GM11168 (cell line): ENCODE measurements at regions not wholly inside any gene's neighbourhood (a gene's known extent, or its start where the extent isn't known, plus 50 kb on each side); places are given as distances from the start of the nearest gene placed in this dataset.

ENCODE experiments used
- in situ Hi-C: fragments of 300-500 bp; cut with MboI; formaldehyde crosslinking; loops from one replicate; pipeline ENCODE4 v1.12.0; 2022; ENCODE audit warnings: low sequenced_read_pairs; ENCODE audit not compliant: unreplicated experiment

GRCh38 chr5:4511996-4512656, 628.0 kb upstream of the ADAMTS16 start:
- in situ Hi-C loops, result no loop called here

GRCh38 chr5:4513381-4513780, 626.7 kb upstream of the ADAMTS16 start:
- in situ Hi-C loops, result no loop called here

- in situ Hi-C loops, result no loop called here
These were observed 626.0 kb upstream of the ADAMTS16 start for GRCh38 chr5:4514067-4514648.

GRCh38 chr5:4518903-4519672, 621.0 kb upstream of the ADAMTS16 start:
- in situ Hi-C loops, result no loop called here

GRCh38 chr5:4520559-4520958, 619.6 kb upstream of the ADAMTS16 start:
- in situ Hi-C loops, result no loop called here

- in situ Hi-C loops, result no loop called here
These were observed 617.1 kb upstream of the ADAMTS16 start for GRCh38 chr5:4523038-4523437.

GRCh38 chr5:4531756-4532704, 608.1 kb upstream of the ADAMTS16 start:
- in situ Hi-C loops, result no loop called here

GRCh38 chr5:4532705-4533080, 607.4 kb upstream of the ADAMTS16 start:
- in situ Hi-C loops, result no loop called here

- in situ Hi-C loops, result no loop called here
These were observed 606.5 kb upstream of the ADAMTS16 start for GRCh38 chr5:4533457-4534105.

- in situ Hi-C loops, result no loop called here
These were observed 602.6 kb upstream of the ADAMTS16 start for GRCh38 chr5:4537489-4537888.

GRCh38 chr5:4540375-4541173, 599.6 kb upstream of the ADAMTS16 start:
- in situ Hi-C loops, result no loop called here

- in situ Hi-C loops, result no loop called here
These were observed 598.8 kb upstream of the ADAMTS16 start for GRCh38 chr5:4541334-4541733.

GRCh38 chr5:4542145-4542778, 597.9 kb upstream of the ADAMTS16 start:
- in situ Hi-C loops, result no loop called here

- in situ Hi-C loops, result no loop called here
These were observed 596.0 kb upstream of the ADAMTS16 start for GRCh38 chr5:4544049-4544670.

GRCh38 chr5:4547547-4547946, 592.6 kb upstream of the ADAMTS16 start:
- in situ Hi-C loops, result no loop called here

- in situ Hi-C loops, result no loop called here
These were observed 591.8 kb upstream of the ADAMTS16 start for GRCh38 chr5:4548341-4548740.

GRCh38 chr5:4549351-4549750, 590.8 kb upstream of the ADAMTS16 start:
- in situ Hi-C loops, result no loop called here

- in situ Hi-C loops, result no loop called here
These were observed 589.1 kb upstream of the ADAMTS16 start for GRCh38 chr5:4551034-4551433.
